ENCODE measurements at regions not wholly inside any gene's neighbourhood (a gene's known extent, or its start where the extent isn't known, plus 50 kb on each side); places are given as distances from the start of the nearest gene placed in this dataset.
A peak's percentile ranks its signal among the peaks of the same experiment; 100 is the strongest.
"Not testable (repeated sequence)": the region's sequence is repeated elsewhere in the genome, so short reads cannot be mapped to it uniquely, and the experiment has no call there.

GRCh38 chr3:145904138-145904537, 256.8 kb downstream of the PLOD2 start:
- DNase-seq (ENCODE audit: low read depth) = no peak

GRCh38 chr3:145906301-145906700, 254.7 kb downstream of the PLOD2 start:
- no peak for DNase-seq (ENCODE audit: low read depth)

GRCh38 chr3:145906755-145907154, 254.2 kb downstream of the PLOD2 start:
- DNase-seq (ENCODE audit: low read depth) = no peak

- DNase-seq (ENCODE audit: low read depth) = no peak
Measured at GRCh38 chr3:145911016-145911415, 250.0 kb downstream of the PLOD2 start.

GRCh38 chr3:145915787-145916186, 245.2 kb downstream of the PLOD2 start:
- no peak for DNase-seq (ENCODE audit: low read depth)

- DNase-seq (ENCODE audit: low read depth) = not testable (repeated sequence)
Measured at GRCh38 chr3:145927736-145928135, 233.2 kb downstream of the PLOD2 start.

GRCh38 chr3:145936971-145937370, 224.0 kb downstream of the PLOD2 start:
- peak; percentile 68 for DNase-seq (ENCODE audit: low read depth)

- no peak for DNase-seq (ENCODE audit: low read depth)
Measured at GRCh38 chr3:145939431-145939830, 221.6 kb downstream of the PLOD2 start.

- DNase-seq (ENCODE audit: low read depth) = peak; percentile 57
Measured at GRCh38 chr3:145942052-145942451, 218.9 kb downstream of the PLOD2 start.

- no peak for DNase-seq (ENCODE audit: low read depth)
Measured at GRCh38 chr3:145943952-145944351, 217.0 kb downstream of the PLOD2 start.

GRCh38 chr3:145951441-145951840, 209.5 kb downstream of the PLOD2 start:
- DNase-seq (ENCODE audit: low read depth) = no peak

GRCh38 chr3:145952536-145952935, 208.4 kb downstream of the PLOD2 start:
- DNase-seq (ENCODE audit: low read depth) = peak; percentile 96

GRCh38 chr3:145953316-145953715, 207.7 kb downstream of the PLOD2 start:
- DNase-seq (ENCODE audit: low read depth) = peak; percentile 70

GRCh38 chr3:145959457-145960088, 201.4 kb downstream of the PLOD2 start:
- DNase-seq (ENCODE audit: low read depth) = peak; percentile 49

- DNase-seq (ENCODE audit: low read depth) = no peak
Measured at GRCh38 chr3:145963111-145963510, 197.9 kb downstream of the PLOD2 start.

GRCh38 chr3:145967043-145967442, 193.9 kb downstream of the PLOD2 start:
- DNase-seq (ENCODE audit: low read depth) = no peak

GRCh38 chr3:145971186-145971585, 189.8 kb downstream of the PLOD2 start:
- DNase-seq (ENCODE audit: low read depth) = no peak

GRCh38 chr3:145972851-145973250, 188.1 kb downstream of the PLOD2 start:
- no peak for DNase-seq (ENCODE audit: low read depth)

GRCh38 chr3:145981056-145981455, 179.9 kb downstream of the PLOD2 start:
- no peak for DNase-seq (ENCODE audit: low read depth)

GRCh38 chr3:145983101-145983500, 177.9 kb downstream of the PLOD2 start:
- peak; percentile 8 for DNase-seq (ENCODE audit: low read depth)

Measured in RPMI7951 (cell line).